ENCODE measurements at regions not wholly inside any gene's neighbourhood (a gene's known extent, or its start where the extent isn't known, plus 50 kb on each side); places are given as distances from the start of the nearest gene placed in this dataset.
"Not testable (repeated sequence)": the region's sequence is repeated elsewhere in the genome, so short reads cannot be mapped to it uniquely, and the experiment has no call there.

GRCh38 chr2:134052173-134052572 lies 201.7 kb upstream of the MGAT5 start:
- H4K20me1 ChIP-seq (ENCODE audit: insufficient read depth, low read length, poor library complexity, severe bottlenecking) = no peaks in the 10 kb centered on the region
- H3K36me3 ChIP-seq (ENCODE audit: insufficient read depth, low read length) = no peaks in the 10 kb centered on the region
- H3K4me1 ChIP-seq (ENCODE audit: insufficient read depth, low read length, poor library complexity, severe bottlenecking) = no peaks in the 10 kb centered on the region
- H3K9ac ChIP-seq (ENCODE audit: low read depth, low read length, poor library complexity, severe bottlenecking) = no peak overlapping the region
- no peak for TF ChIP-seq EZH2phosphoT487 (IDR thresholded peaks at IDR 0.05; ENCODE audit: borderline replicate concordance)
- no peak for TF ChIP-seq CTCF (conservative IDR thresholded peaks at IDR 0.05; ENCODE audit: low read length)
- H2AFZ ChIP-seq (ENCODE audit: low read length) = no peak overlapping the region
- H3K79me2 ChIP-seq (ENCODE audit: insufficient read depth, low read length) = no peaks in the 10 kb centered on the region
- H3K4me3 ChIP-seq (ENCODE audit: low read length, poor library complexity, severe bottlenecking) = no peak overlapping the region
- H3K9me2 ChIP-seq (replicated peaks; ENCODE audit: low read depth, low read length) = no peaks in the 10 kb centered on the region
- H3F3A ChIP-seq (ENCODE audit: low read depth) = no peaks in the 10 kb centered on the region
- H3K4me2 ChIP-seq (ENCODE audit: low read depth, low read length, poor library complexity, severe bottlenecking) = no peak overlapping the region
- no peaks in the 10 kb centered on the region for H3K9me3 ChIP-seq (ENCODE audit: insufficient read depth, low read depth, low read length)
- H3K27me3 ChIP-seq (ENCODE audit: insufficient read depth, low read length, poor library complexity, severe bottlenecking) = no peaks in the 10 kb centered on the region

- no peaks in the 10 kb centered on the region for H3K9me3 ChIP-seq (ENCODE audit: insufficient read depth, low read depth, low read length)
- H3K79me2 ChIP-seq (ENCODE audit: insufficient read depth, low read length) = no peaks in the 10 kb centered on the region
- no peak overlapping the region for H3K4me2 ChIP-seq (ENCODE audit: low read depth, low read length, poor library complexity, severe bottlenecking)
- TF ChIP-seq CTCF (conservative IDR thresholded peaks at IDR 0.05; ENCODE audit: low read length) (no peak), EZH2phosphoT487 (IDR thresholded peaks at IDR 0.05; ENCODE audit: borderline replicate concordance) (no peak)
- H3K4me1 ChIP-seq (ENCODE audit: insufficient read depth, low read length, poor library complexity, severe bottlenecking) = no peaks in the 10 kb centered on the region
- no peak overlapping the region for H3K4me3 ChIP-seq (ENCODE audit: low read length, poor library complexity, severe bottlenecking)
- H3F3A ChIP-seq (ENCODE audit: low read depth) = no peaks in the 10 kb centered on the region
- H3K9me2 ChIP-seq (replicated peaks; ENCODE audit: low read depth, low read length) = no peaks in the 10 kb centered on the region
- H4K20me1 ChIP-seq (ENCODE audit: insufficient read depth, low read length, poor library complexity, severe bottlenecking) = no peaks in the 10 kb centered on the region
- no peaks in the 10 kb centered on the region for H3K36me3 ChIP-seq (ENCODE audit: insufficient read depth, low read length)
- no peak overlapping the region for H3K9ac ChIP-seq (ENCODE audit: low read depth, low read length, poor library complexity, severe bottlenecking)
- no peaks in the 10 kb centered on the region for H3K27me3 ChIP-seq (ENCODE audit: insufficient read depth, low read length, poor library complexity, severe bottlenecking)
- no peak overlapping the region for H2AFZ ChIP-seq (ENCODE audit: low read length)
Observed at GRCh38 chr2:134056173-134056572, 197.7 kb upstream of the MGAT5 start.

GRCh38 chr2:134061066-134061465 lies 192.8 kb upstream of the MGAT5 start:
- not testable (repeated sequence) for H3K4me3 ChIP-seq (ENCODE audit: low read length, poor library complexity, severe bottlenecking); H2AFZ ChIP-seq (ENCODE audit: low read length); H3K9me3 ChIP-seq (ENCODE audit: insufficient read depth, low read depth, low read length); H3K9me2 ChIP-seq (replicated peaks; ENCODE audit: low read depth, low read length); H3K4me2 ChIP-seq (ENCODE audit: low read depth, low read length, poor library complexity, severe bottlenecking); H3K27me3 ChIP-seq (ENCODE audit: insufficient read depth, low read length, poor library complexity, severe bottlenecking); H3K4me1 ChIP-seq (ENCODE audit: insufficient read depth, low read length, poor library complexity, severe bottlenecking); H4K20me1 ChIP-seq (ENCODE audit: insufficient read depth, low read length, poor library complexity, severe bottlenecking); H3F3A ChIP-seq (ENCODE audit: low read depth); H3K79me2 ChIP-seq (ENCODE audit: insufficient read depth, low read length); H3K9ac ChIP-seq (ENCODE audit: low read depth, low read length, poor library complexity, severe bottlenecking); H3K36me3 ChIP-seq (ENCODE audit: insufficient read depth, low read length)

- not testable (repeated sequence) for H3K79me2 ChIP-seq (ENCODE audit: insufficient read depth, low read length); H2AFZ ChIP-seq (ENCODE audit: low read length); H4K20me1 ChIP-seq (ENCODE audit: insufficient read depth, low read length, poor library complexity, severe bottlenecking); H3K9ac ChIP-seq (ENCODE audit: low read depth, low read length, poor library complexity, severe bottlenecking); H3K36me3 ChIP-seq (ENCODE audit: insufficient read depth, low read length); H3K4me2 ChIP-seq (ENCODE audit: low read depth, low read length, poor library complexity, severe bottlenecking); H3K9me3 ChIP-seq (ENCODE audit: insufficient read depth, low read depth, low read length); H3K4me3 ChIP-seq (ENCODE audit: low read length, poor library complexity, severe bottlenecking); H3F3A ChIP-seq (ENCODE audit: low read depth); H3K4me1 ChIP-seq (ENCODE audit: insufficient read depth, low read length, poor library complexity, severe bottlenecking); H3K27me3 ChIP-seq (ENCODE audit: insufficient read depth, low read length, poor library complexity, severe bottlenecking); H3K9me2 ChIP-seq (replicated peaks; ENCODE audit: low read depth, low read length)
Observed at GRCh38 chr2:134062235-134062634, 191.6 kb upstream of the MGAT5 start.

- not testable (repeated sequence) for H3K9me3 ChIP-seq (ENCODE audit: insufficient read depth, low read depth, low read length); H3K4me1 ChIP-seq (ENCODE audit: insufficient read depth, low read length, poor library complexity, severe bottlenecking); H4K20me1 ChIP-seq (ENCODE audit: insufficient read depth, low read length, poor library complexity, severe bottlenecking); H3K36me3 ChIP-seq (ENCODE audit: insufficient read depth, low read length); H3K79me2 ChIP-seq (ENCODE audit: insufficient read depth, low read length); H3K4me3 ChIP-seq (ENCODE audit: low read length, poor library complexity, severe bottlenecking); H3K4me2 ChIP-seq (ENCODE audit: low read depth, low read length, poor library complexity, severe bottlenecking); H3K27me3 ChIP-seq (ENCODE audit: insufficient read depth, low read length, poor library complexity, severe bottlenecking); H2AFZ ChIP-seq (ENCODE audit: low read length); H3K9me2 ChIP-seq (replicated peaks; ENCODE audit: low read depth, low read length); H3F3A ChIP-seq (ENCODE audit: low read depth); H3K9ac ChIP-seq (ENCODE audit: low read depth, low read length, poor library complexity, severe bottlenecking)
Observed at GRCh38 chr2:134063916-134064315, 190.0 kb upstream of the MGAT5 start.

Data from Loucy (cell line).